Right ventricle myocardium inferior (tissue), 1 donor: ENCODE measurements at regions not wholly inside any gene's neighbourhood (a gene's known extent, or its start where the extent isn't known, plus 50 kb on each side); places are given as distances from the start of the nearest gene placed in this dataset.

Experiments used
- ATAC-seq: fragments of 200-7000 bp; cut with Tn5 transposase; one replicate; pipeline ENCODE4 v1.9.1; 2020; ENCODE audit warnings: mild to moderate bottlenecking, moderate library complexity
- DNase-seq: peaks from one replicate; pipeline ENCODE4 v3.0.0; 2021; ENCODE audit errors: missing footprints
- intact Hi-C: fragments of 100-400 bp; cut with DNase I; formaldehyde crosslinking; loops from one replicate; pipeline ENCODE4 v1.11.0; 2022
- donor health status: DM: no; HTN: yes; CAD: no; lungs with severe emphysema.

GRCh38 chr5:114252226-114252625 is 109.6 kb upstream of the KCNN2 start:
- no peak for ATAC-seq
- intact Hi-C loops: no loop called here
- DNase-seq: no peak

DNA sequence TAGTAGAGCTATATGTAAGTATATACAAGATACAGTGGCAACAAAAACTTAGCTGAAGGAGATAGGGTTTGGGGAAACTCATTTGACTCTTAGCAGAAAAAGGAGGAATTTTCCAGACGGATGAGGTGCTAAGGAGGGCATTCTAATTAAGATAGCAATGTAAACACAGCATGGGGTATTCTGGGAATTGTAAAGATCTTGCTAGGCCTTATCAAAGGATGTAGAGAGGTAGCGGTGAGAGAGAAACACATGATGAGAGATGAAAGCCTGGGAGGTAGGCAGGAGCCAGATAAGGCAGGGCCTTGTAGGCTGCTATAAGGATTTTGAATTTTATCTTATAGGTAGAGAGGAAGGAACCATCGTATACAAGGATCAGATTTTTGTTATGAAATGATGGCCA is 106.6 kb upstream of the KCNN2 start:
- ATAC-seq (no peak), DNase-seq (no peak)
- intact Hi-C loops: no loop called here

DNA sequence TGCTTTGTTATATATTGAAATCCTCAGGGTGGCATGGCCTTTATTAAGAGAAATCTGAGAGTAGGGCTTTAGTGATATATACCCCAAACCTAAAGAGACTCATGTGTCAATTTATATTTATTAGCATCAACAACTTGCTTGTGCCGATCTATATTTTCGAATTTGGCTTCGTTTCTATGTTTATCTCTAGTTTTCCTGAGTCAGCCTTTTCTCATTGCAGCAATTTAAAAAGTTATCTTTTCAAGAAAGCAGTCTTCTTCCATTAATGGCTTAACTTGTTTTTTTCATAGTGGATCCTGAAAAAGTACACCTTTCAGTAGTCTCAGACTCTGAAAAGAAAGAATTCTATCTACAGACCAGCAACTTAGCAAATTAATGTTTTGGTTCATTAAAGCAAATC is 99.9 kb upstream of the KCNN2 start:
- intact Hi-C loops: no loop called here
- ATAC-seq: no peak
- no peak for DNase-seq

DNA sequence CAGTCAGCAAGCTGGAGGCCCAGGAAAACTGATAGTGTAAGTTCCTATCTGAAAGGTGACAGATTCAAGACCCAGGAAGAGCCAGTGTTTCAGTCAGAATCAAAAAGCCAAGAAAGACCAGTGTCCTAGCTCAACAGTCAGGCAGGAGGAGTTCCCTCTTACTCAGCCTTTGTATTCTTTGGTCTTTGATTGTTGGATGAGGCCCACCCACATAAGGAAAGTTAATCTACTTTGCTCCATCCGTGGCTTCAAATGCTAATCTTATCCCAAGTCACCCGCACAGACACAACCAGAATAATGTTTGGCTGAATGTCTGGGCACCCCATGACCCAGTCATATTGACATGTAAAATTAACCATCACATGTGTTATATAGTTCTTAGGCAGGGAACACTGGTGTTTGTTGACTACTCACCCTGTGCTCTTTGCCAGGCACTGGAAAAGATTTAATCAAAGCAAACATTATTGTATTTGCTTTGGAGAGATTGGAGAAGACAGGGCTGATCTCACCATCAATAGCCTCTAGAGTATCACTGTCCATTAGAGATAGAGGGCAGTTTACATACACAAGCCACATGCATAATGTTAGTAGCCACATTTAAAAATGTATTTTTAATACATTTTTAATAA is 96.3 kb upstream of the KCNN2 start:
- DNase-seq (no peak), ATAC-seq (no peak)
- intact Hi-C loops: no loop called here

GRCh38 chr5:114266374-114266773 is 95.5 kb upstream of the KCNN2 start:
- ATAC-seq: no peak
- intact Hi-C loops: no loop called here
- DNase-seq: no peak

DNA sequence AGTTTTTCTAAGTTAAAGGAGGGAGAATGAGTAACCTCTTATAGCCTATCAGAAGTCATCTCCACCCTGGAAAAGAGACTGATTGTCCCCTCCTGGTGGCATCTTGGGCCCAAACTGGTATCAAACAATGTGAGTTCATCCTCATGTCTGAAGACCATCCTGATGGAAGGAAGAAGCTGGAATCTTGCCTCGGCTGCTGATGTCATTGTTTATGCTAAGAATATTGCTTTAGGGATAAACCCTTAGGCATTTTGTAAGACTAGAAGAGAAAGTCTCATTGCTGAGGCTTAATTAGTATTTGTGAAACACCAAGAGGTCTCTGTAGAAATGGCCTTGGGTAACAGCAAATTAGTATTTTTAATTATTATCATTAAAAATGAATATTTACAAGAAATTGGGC is 65.7 kb upstream of the KCNN2 start:
- ATAC-seq (no peak), DNase-seq (no peak)
- intact Hi-C loops: no loop called here

DNA sequence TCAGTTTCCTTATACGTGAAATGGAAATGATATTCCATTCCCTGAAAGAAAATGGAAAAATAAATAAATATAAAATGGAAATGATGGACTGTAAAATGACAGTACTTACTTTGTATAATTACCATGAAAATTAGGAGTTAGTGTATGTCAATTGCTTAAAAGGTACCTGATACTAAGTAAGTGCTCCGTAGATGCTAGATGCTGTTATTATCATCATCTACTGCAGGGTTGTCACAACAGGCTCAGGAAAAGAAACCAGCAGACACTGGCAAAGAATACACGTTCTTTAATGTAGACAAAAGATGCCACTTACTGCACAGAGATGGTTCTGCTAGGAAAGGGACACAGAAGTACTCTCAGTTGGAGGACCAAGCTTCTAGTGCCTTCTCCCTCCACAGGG is 64.0 kb upstream of the KCNN2 start:
- no peak for ATAC-seq
- intact Hi-C loops: no loop called here
- no peak for DNase-seq

GRCh38 chr5:114305402-114306207 is 56.3 kb upstream of the KCNN2 start:
- intact Hi-C loops: loop anchor here (5.0 kb wide), 1 partner anchor 203 kb away; no protein-coding TSS in a partner anchor
- ATAC-seq: no peak
- no peak for DNase-seq

GRCh38 chr5:114308017-114308416 is 53.9 kb upstream of the KCNN2 start:
- no peak for ATAC-seq
- no peak for DNase-seq
- intact Hi-C loops: loop anchor here (5.0 kb wide), 1 partner anchor 206 kb away; no protein-coding TSS in a partner anchor

- no peak for DNase-seq
- intact Hi-C loops: loop anchor here (5.0 kb wide), 1 partner anchor 206 kb away; no protein-coding TSS in a partner anchor
- no peak for ATAC-seq
Measured at GRCh38 chr5:114308508-114308907, 53.4 kb upstream of the KCNN2 start.

DNA sequence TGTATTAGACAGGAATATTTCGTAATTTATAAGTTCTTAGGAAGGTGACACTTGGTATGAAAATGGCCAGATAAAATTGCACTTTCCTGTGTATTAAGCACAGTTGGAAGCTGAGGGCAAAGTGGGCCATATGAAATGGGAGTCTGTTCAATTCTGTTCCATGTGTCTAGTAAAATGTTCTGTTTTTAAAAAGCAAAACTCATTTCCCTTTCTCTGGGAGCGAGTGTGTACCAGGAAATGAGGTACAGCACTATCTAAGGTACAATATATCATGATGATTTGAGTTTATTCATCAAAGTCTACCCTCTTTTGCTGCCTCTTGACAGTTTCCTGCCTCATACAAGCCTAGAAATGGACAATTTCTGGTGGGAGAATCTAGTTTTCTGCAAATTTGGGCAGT is 51.2 kb upstream of the KCNN2 start:
- intact Hi-C loops: no loop called here
- DNase-seq: no peak

DNA sequence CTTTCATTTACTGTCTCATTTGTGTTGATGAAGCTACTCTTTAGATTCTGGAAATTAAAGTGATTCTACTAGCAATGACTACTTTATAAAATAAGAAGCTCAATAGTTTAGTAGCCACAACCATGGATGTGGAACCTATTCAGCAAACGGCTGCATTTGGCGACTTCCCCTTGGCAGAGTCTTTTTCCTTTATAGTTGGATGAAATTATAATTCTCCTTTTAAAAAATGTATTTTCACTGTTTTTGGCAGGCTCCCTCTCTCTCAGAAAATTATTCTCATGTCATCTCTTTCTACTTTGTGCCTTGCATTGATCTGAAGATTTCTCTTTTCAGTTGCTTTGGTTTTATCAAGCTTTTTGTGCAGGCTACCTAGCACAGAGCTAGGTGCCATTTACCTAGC is 50.6 kb upstream of the KCNN2 start:
- ATAC-seq (no peak), DNase-seq (no peak)
- intact Hi-C loops: no loop called here

More for the DNA sequence above, 51.2 kb upstream of the KCNN2 start:
- no peak for ATAC-seq

- ATAC-seq: no peak
- DNase-seq: no peak
- intact Hi-C loops: no loop called here
Measured at GRCh38 chr5:114311968-114312367, 49.9 kb upstream of the KCNN2 start.
